Retinal pigment epithelial cell (primary cell): ENCODE measurements at regions not wholly inside any gene's neighbourhood (a gene's known extent, or its start where the extent isn't known, plus 50 kb on each side); places are given as distances from the start of the nearest gene placed in this dataset.

Experiments
- DNase-seq: peaks from one replicate; pipeline ENCODE4 v3.0.0-alpha.2; 2010; ENCODE audit warnings: low read depth
- H3K4me3 ChIP-seq: 2 replicates; pipeline ENCODE4 v1.5.1; 2011; ENCODE audit warnings: mild to moderate bottlenecking, low read length, control low read depth, moderate library complexity
- TF ChIP-seq, protein P1 (sequence below): conservative IDR thresholded peaks from 2 replicates; pipeline ENCODE4 v1.5.1; 2011; ENCODE audit warnings: low read depth, low read length, control low read depth, inconsistent platforms

DNA sequence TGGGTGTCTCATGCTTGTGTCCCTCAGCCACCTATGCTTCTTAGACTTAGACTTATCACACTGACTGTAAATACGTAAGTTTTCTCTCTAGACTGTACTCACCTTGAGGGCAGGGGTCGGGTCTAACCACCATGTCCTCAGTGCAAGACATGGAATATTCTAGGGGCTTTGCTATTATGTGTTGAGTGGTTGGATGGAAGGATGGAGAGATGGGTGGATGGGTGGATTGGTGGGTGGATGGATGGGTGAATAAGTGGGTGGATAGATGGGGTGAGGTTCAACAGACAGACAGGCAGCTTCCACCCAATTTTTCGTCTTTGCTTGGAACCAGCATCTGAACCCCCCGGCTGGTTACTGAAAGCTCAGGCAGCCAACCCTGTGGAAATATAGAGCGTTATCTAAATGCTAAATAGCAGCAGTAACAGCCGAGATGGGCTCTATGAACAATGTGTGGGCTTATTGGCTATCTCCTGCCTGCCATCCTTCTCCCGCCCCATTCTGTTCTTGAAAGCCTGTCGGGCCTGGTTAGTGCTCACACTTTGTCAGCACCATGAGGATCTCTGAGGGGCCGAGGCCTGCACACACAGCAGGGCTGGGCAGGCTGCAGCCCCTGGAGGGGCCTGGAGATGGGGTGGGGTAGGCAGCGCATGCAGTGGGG lies 130.7 kb downstream of the ACTL8 start:
- no peak for DNase-seq

DNA sequence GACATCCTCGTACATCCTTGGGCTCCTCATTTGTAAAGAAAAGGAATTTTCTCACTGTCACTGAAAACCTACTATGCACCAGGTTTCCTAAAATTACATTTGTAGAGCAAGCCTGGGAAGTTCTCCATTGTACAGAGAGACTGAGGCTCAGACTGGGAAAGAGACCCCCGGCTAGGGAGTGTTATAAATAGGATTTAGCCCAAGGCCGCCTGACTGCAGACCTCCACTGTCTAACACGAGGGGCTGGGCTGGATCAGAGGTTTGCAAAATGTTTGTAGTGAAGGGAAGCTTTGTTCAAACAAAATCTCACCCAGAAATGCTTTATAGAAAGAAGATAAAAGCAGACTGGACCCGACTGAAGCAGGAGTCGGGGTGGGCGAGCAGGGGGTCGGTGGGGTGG lies 131.3 kb downstream of the ACTL8 start:
- no peak overlapping the region for H3K4me3 ChIP-seq
- TF ChIP-seq, protein P1, sequence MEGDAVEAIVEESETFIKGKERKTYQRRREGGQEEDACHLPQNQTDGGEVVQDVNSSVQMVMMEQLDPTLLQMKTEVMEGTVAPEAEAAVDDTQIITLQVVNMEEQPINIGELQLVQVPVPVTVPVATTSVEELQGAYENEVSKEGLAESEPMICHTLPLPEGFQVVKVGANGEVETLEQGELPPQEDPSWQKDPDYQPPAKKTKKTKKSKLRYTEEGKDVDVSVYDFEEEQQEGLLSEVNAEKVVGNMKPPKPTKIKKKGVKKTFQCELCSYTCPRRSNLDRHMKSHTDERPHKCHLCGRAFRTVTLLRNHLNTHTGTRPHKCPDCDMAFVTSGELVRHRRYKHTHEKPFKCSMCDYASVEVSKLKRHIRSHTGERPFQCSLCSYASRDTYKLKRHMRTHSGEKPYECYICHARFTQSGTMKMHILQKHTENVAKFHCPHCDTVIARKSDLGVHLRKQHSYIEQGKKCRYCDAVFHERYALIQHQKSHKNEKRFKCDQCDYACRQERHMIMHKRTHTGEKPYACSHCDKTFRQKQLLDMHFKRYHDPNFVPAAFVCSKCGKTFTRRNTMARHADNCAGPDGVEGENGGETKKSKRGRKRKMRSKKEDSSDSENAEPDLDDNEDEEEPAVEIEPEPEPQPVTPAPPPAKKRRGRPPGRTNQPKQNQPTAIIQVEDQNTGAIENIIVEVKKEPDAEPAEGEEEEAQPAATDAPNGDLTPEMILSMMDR, result no peak
- DNase-seq, result no peak

More for the DNA sequence above, 130.7 kb downstream of the ACTL8 start:
- TF ChIP-seq, protein P1, result no peak
- H3K4me3 ChIP-seq, result no peak overlapping the region

DNA sequence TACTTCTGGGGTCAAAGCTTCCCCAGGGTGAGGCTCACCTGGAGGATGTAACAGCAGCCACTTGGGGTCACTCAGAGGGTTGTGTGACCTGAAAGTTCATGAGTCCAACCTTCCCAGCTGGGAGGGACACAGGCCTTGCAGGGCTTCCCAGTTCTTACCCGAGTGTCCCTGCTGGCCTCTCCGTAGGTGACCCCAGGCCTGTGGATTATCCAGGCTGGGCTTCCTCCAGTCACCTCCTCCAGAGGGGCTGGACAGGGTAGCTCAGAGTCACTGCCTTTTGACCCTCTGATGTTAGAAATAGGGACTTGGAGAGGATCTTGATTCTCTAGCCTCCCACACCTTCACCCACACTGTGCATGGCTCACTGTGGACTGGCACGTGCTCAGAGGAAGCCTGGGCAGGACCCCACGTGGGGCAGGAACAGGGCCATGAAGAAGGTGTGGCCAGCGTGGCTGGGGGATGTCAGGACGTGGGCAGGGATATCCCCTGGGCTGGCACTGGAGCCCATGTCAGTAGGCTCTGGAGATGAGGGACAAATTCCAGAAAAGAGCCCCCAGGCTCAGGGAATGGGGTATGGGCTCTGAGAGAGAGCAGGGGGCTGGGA lies 131.8 kb downstream of the ACTL8 start:
- TF ChIP-seq, protein P1, result no peak

DNA sequence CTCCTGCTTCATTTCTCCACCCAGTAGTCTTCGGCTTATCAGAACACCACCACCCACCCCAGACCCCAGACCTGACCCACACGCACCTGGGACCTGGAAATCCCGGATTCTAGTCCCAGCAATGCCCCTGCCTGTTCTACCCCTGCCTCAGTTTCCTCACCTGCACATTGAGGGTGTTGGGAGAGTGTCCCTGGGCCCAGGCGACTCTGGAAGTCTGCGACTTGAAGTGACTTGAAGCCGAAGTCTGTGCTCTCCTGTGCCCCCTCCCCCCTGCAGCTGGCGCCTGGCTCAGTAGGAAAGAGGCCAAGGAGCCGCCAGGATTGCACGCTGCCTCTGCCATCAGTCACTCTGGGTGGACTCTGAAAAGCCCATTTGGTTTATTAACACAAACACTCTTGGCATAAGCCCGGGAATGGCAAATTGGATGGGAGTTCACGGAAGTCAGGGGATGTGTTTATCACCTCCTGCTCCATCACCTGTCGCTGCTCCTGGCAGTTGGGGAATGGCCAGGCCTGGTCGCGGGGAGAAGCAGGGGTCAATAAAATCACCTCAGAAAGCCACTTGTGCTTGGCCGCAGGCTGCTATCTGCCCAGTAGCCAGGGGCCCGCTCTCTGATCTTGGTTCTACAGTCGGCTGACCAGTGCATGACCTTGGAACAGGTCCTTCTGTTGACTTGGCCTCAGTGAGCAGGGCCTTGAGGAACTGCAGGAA lies 132.7 kb downstream of the ACTL8 start:
- no peak overlapping the region for H3K4me3 ChIP-seq
- TF ChIP-seq, protein P1, result no peak
- DNase-seq, result no peak

More for the DNA sequence above, 131.8 kb downstream of the ACTL8 start:
- no peak for DNase-seq
- H3K4me3 ChIP-seq, result no peak overlapping the region

DNA sequence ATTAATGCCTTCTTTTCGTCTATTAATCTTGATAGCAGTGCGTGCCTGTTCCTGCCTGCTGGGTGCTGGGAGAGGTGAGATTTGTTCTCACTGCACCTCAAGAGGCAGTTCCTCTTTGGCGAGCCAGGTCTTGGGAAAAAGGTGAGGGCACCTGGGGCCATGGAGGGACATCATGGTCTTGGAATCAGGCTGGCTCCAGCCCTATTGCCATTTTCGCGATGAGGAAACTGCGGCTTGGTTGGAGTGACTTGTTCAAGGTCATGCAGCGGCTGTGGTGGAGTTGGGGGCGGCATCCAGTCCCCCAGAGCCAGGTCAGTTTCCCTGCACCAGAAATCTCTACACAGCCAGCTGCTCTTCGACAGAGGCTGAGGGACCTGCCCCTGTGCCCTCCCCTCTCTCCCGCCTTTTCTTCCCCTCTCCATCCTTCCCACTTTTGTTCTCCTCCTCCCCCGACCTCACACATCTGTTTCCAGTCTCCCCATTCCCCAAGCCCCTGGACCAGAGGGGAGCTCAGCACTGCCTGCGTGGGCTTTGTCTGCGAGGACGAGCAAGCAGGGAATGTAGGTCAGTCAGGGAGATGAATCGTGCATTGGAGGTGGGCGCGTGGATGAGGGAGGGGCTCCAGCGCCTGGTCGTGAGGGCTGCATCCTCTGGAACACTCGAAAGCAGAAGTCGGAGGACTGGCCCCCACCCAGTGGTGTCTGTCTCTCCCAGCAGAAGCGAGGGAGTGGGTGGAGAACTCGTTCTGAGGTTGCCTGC lies 135.1 kb downstream of the ACTL8 start:
- no peak overlapping the region for H3K4me3 ChIP-seq
- DNase-seq, result no peak
- TF ChIP-seq, protein P1, result no peak

DNA sequence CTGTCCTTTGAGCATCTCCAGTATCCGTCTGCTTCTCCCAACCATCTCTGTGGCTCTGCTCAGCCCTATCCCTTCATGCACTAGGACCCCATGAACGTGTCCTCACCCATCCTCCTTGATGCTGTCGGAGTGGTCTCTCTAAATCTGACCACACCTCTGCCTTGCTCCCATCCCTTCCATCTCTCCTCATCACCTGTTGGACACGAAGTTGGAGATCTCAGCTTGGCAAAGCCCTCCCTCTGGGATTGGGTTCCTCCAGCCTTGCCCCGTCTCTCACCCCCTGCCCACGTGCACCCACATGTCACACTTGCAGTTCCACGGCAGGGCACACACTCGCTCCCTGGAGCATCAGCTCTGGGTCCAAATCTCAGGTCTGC lies 135.7 kb downstream of the ACTL8 start:
- no peak for DNase-seq
- TF ChIP-seq, protein P1, result no peak
- H3K4me3 ChIP-seq, result no peak overlapping the region
